ENCODE measurements at regions not wholly inside any gene's neighbourhood (a gene's known extent, or its start where the extent isn't known, plus 50 kb on each side); places are given as distances from the start of the nearest gene placed in this dataset.

DNA sequence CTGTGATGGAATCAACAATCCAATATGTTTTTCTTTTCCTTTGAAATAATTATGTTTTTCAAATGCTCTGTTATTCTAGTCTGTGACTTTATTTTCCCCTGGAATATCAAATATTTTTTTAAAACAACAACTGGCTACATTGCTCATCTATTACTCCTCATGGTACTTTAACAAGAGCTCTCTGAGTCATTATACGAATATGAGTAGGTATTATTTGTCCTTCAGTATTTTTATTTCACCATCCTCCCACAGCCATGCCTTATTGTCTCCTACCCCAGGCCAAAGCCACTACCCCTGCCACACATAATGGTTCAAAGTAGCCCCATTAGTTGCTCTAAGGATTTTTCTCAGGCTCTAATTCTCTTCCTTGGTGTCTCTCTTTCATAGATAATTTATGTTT, 1572.3 kb downstream of the CDH8 start:
- TF ChIP-seq, protein P1, sequence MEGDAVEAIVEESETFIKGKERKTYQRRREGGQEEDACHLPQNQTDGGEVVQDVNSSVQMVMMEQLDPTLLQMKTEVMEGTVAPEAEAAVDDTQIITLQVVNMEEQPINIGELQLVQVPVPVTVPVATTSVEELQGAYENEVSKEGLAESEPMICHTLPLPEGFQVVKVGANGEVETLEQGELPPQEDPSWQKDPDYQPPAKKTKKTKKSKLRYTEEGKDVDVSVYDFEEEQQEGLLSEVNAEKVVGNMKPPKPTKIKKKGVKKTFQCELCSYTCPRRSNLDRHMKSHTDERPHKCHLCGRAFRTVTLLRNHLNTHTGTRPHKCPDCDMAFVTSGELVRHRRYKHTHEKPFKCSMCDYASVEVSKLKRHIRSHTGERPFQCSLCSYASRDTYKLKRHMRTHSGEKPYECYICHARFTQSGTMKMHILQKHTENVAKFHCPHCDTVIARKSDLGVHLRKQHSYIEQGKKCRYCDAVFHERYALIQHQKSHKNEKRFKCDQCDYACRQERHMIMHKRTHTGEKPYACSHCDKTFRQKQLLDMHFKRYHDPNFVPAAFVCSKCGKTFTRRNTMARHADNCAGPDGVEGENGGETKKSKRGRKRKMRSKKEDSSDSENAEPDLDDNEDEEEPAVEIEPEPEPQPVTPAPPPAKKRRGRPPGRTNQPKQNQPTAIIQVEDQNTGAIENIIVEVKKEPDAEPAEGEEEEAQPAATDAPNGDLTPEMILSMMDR (IDR thresholded peaks at IDR 0.05; ENCODE audit: low read depth, low read length) = no peak
- Histone ChIP-seq H3K36me3 (no peaks in the 10 kb centered on the region), H3K9me3 (ENCODE audit: low read depth) (no peaks in the 10 kb centered on the region), H3K4me3 (no peak overlapping the region), H3K27ac (no peak overlapping the region), H3K27me3 (no peaks in the 10 kb centered on the region), H3K4me1 (ENCODE audit: low read depth) (no peaks in the 10 kb centered on the region)
- no peak for DNase-seq (ENCODE audit: low read depth in 1 of 2, low spot score in 1 of 2)

DNA sequence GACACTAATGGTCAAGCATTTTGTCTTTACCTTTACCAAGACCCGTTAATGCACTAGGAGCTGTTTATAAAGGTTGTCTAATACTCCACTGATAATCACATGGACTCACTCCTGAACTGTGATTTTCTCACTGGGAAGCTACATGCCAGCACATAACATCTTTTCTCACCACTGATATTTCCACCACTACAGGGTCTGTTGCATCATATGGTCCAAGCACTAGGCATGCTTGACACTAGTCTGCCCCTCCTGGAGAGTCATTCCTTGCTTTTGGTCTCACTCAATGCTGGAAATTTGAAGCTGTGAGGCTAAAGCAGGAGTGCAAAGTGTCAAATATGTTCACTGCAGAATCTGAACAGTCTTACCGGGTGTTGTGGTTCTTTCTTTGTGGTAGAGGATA, 1576.8 kb downstream of the CDH8 start:
- Histone ChIP-seq H3K27me3 (no peaks in the 10 kb centered on the region), H3K9me3 (ENCODE audit: low read depth) (no peaks in the 10 kb centered on the region), H3K4me1 (ENCODE audit: low read depth) (no peaks in the 10 kb centered on the region), H3K36me3 (no peaks in the 10 kb centered on the region), H3K4me3 (no peak overlapping the region), H3K27ac (no peak overlapping the region)
- DNase-seq (ENCODE audit: low read depth in 1 of 2, low spot score in 1 of 2) = no peak
- TF ChIP-seq, protein P1 (IDR thresholded peaks at IDR 0.05; ENCODE audit: low read depth, low read length) = no peak

DNA sequence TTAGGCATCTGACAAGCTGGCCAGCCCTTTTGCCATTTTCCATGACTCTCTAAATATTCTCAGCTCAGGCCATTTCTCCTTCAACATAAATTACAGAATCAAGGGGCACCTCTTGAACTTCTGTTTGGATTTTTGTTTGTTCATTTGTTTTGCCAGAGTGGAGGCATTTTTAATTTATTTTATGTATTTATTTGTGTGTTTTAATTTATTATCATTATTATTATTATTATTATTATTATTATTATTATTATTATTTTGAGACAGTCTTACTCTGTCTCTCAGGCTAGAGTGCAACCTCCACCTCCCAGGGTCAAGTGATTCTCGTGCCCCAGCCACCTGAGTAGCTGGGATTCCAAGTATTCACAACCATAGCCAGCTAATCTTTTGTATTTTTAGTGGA, 1578.0 kb downstream of the CDH8 start:
- no peaks in the 10 kb centered on the region for H3K4me1 ChIP-seq (ENCODE audit: low read depth)
- H3K9me3 ChIP-seq (ENCODE audit: low read depth) = no peaks in the 10 kb centered on the region
- H3K27me3 ChIP-seq = no peaks in the 10 kb centered on the region
- no peak overlapping the region for H3K27ac ChIP-seq
- no peak for DNase-seq (ENCODE audit: low read depth in 1 of 2, low spot score in 1 of 2)
- TF ChIP-seq, protein P1 (IDR thresholded peaks at IDR 0.05; ENCODE audit: low read depth, low read length) = no peak
- H3K36me3 ChIP-seq = no peaks in the 10 kb centered on the region
- H3K4me3 ChIP-seq = no peak overlapping the region

DNA sequence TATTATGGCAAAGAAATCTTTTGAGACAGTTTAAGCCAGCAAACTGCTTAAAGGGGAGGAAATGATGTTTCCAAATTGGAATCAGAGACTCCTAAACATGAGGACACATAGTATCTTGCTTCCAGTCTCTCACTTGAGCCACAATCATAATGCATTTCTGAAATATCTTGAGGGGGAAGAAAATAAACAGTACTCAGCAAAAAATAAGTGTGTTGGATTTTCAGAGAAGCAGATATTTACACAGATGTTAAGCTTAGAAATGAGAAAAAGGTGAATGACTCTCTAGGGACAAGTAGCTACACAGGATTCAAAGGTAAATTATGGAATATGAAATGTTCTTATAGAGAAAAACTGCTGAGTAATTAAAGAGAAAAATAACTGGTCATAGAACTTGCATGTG, 1583.6 kb downstream of the CDH8 start:
- TF ChIP-seq, protein P1 (IDR thresholded peaks at IDR 0.05; ENCODE audit: low read depth, low read length) = no peak
- no peaks in the 10 kb centered on the region for H3K4me1 ChIP-seq (ENCODE audit: low read depth)
- DNase-seq (ENCODE audit: low read depth in 1 of 2, low spot score in 1 of 2) = no peak
- H3K36me3 ChIP-seq = no peaks in the 10 kb centered on the region
- H3K4me3 ChIP-seq = no peak overlapping the region
- no peaks in the 10 kb centered on the region for H3K9me3 ChIP-seq (ENCODE audit: low read depth)
- H3K27me3 ChIP-seq = no peaks in the 10 kb centered on the region
- H3K27ac ChIP-seq = no peak overlapping the region

DNA sequence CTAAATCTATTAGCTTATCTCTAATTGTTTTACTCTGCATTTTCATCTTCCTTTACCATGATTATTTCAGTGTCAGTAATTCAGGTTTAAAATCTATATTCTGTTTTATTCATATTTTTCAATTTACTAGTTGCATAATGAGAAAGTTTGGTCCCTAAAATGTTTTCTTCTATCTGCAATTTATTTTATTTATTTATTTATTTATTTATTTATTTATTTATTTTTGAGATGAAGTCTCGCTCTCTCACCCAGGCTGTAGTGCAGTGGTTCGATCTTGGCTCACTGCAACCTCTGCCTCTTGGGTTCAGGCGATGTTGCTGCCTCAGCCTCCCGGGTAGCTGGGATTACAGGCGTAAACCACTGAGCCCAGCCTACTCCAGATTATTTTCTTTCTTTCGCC, 1597.3 kb downstream of the CDH8 start:
- no peak overlapping the region for H3K27ac ChIP-seq
- no peaks in the 10 kb centered on the region for H3K27me3 ChIP-seq
- no peak for DNase-seq (ENCODE audit: low read depth in 1 of 2, low spot score in 1 of 2)
- no peaks in the 10 kb centered on the region for H3K9me3 ChIP-seq (ENCODE audit: low read depth)
- TF ChIP-seq, protein P1 (IDR thresholded peaks at IDR 0.05; ENCODE audit: low read depth, low read length) = no peak
- H3K36me3 ChIP-seq = no peaks in the 10 kb centered on the region
- no peaks in the 10 kb centered on the region for H3K4me1 ChIP-seq (ENCODE audit: low read depth)
- no peak overlapping the region for H3K4me3 ChIP-seq

DNA sequence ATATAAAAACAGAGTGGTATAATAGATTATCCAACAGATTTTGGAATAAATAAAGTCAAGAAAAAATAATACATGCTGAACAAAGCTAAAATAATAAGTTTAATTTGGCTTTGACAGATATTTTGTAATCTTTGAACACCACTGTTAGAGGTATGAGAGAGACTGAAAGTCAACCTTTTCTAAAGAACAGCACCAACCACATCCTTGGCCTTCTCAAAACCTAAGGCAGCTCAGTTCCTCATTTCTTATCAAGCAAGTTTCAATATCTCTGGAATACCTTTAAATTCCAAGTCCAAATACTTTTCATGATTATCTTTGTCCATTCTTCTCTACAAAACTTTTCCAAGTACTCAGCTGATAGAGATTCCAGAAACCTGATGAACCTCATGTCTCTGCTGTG, 1603.8 kb downstream of the CDH8 start:
- Histone ChIP-seq H3K27ac (no peak overlapping the region), H3K4me3 (no peak overlapping the region), H3K27me3 (no peaks in the 10 kb centered on the region), H3K36me3 (no peaks in the 10 kb centered on the region), H3K4me1 (ENCODE audit: low read depth) (no peaks in the 10 kb centered on the region), H3K9me3 (ENCODE audit: low read depth) (no peaks in the 10 kb centered on the region)
- TF ChIP-seq, protein P1 (IDR thresholded peaks at IDR 0.05; ENCODE audit: low read depth, low read length) = no peak
- no peak for DNase-seq (ENCODE audit: low read depth in 1 of 2, low spot score in 1 of 2)

Data from cardiac muscle cell (in vitro differentiated cells and primary cell).